Ishikawa (cell line): ENCODE measurements at regions not wholly inside any gene's neighbourhood (a gene's known extent, or its start where the extent isn't known, plus 50 kb on each side); places are given as distances from the start of the nearest gene placed in this dataset.

Source experiments
- CEBPB ChIP-seq: IDR thresholded peaks from 2 replicates; pipeline ENCODE4 v1.6.1; 2012
- CREB1 ChIP-seq: IDR thresholded peaks from 2 replicates; pipeline ENCODE4 v1.6.1; 2012; ENCODE audit warnings: low read depth
- EGR1 ChIP-seq: IDR thresholded peaks from 2 replicates; pipeline ENCODE4 v1.6.1; 2012
- EP300 ChIP-seq: IDR thresholded peaks from 2 replicates; pipeline ENCODE4 v1.6.1; 2012; ENCODE audit warnings: borderline replicate concordance
- FOXM1 ChIP-seq: IDR thresholded peaks from 2 replicates; pipeline ENCODE4 v1.6.1; 2012; ENCODE audit warnings: low read depth, borderline replicate concordance
- NFIC ChIP-seq: IDR thresholded peaks from 2 replicates; pipeline ENCODE4 v1.6.1; 2012
- RAD21 ChIP-seq: IDR thresholded peaks from 2 replicates; pipeline ENCODE4 v1.6.1; 2012; ENCODE audit warnings: low read depth
- TAF1 ChIP-seq: IDR thresholded peaks from 2 replicates; pipeline ENCODE4 v1.6.1; 2012; ENCODE audit warnings: low read depth, mild to moderate bottlenecking
- TCF12 ChIP-seq: IDR thresholded peaks from 2 replicates; pipeline ENCODE4 v1.6.1; 2012; ENCODE audit warnings: low read depth
- TEAD4 ChIP-seq: IDR thresholded peaks from 2 replicates; pipeline ENCODE4 v1.6.1; 2012
- YY1 ChIP-seq: IDR thresholded peaks from 2 replicates; pipeline ENCODE4 v1.6.1; 2012; ENCODE audit warnings: low read depth
- ZBTB7A ChIP-seq: IDR thresholded peaks from 2 replicates; pipeline ENCODE4 v1.6.1; 2012; ENCODE audit warnings: low read depth
- TF ChIP-seq, protein P1 (sequence below): IDR thresholded peaks from 2 replicates; pipeline ENCODE4 v1.6.1; 2012; ENCODE audit warnings: low read depth, mild to moderate bottlenecking
- TF ChIP-seq, protein P2 (sequence below): IDR thresholded peaks from 2 replicates; pipeline ENCODE4 v1.6.1; 2012
- TF ChIP-seq, protein P3 (sequence below): IDR thresholded peaks from 2 replicates; pipeline ENCODE4 v1.6.1; 2012

DNA sequence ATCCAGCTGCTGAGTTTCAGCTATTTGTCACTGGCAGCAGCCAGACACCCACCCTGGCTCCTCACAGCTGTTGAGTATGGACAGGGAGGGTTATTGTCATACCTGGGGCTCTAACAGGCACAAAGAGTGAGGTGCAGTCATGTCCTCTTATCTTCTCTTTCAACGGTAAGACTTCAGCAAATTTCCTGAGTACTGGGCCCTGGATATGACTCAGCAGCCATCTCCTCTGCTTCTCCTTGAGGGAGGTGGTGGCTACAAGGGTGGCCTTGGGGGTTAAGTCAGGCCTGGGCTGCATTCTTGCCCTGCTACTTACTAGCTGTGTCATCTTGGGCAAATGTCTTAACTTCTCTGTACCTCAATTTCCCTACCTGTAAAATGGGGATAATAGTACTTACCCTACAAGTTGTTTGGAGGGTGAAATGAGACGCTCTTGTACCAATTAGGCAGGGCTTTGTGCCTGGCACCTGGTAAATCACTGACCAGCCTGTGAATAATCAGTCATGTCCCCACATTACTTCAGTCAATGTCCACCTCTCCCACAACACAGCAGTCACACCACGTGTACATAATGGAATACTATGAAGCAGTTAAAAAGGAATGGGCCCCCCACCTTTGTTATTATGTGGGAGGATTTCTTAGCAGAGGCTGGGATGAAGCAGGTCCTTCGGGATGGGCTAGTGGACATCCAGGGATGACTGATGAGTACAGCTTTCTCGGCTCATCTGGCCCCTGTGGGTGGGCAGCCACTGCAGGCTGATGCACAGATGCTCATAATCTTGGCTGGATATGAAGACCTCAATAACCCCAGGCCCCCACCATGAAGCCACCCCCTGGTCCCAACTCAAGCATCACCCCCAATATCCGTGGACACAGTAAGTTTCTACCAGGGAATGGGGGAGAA, 528.8 kb downstream of the SHQ1 start:
- TF ChIP-seq ZBTB7A (no peak), TAF1 (no peak)

DNA sequence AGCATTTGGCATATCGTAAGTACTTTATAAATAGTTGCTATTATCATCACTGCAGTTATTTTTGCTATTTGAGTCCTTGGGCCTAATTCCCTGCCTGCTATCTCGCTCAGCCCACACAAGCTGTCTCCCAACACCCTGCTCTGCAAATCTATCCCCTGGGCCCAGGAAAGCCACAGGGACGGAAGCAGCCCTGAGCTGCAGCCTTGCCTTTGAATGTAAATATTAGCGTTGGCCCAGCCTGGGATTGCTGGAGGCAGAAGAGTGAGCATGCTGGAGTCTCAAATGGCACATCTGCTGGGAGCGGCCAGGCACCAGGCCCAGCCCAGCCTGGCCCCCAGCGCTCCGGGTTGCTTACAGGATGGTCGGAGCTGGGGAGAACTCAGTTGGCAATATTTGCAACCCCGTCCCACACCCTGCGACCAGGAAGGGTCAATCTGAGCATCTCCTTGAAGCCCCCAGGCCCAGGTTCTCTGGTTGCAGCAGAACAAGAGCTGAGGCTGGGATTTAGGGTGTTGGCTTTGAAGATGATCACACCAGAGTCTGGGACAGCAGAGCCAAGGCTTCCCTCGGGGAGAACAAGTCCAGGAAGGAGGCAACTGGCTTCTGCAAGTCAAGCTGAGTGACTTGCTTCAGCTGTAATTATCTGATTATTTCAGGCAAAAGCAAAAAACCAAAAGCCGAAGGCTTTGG, 529.6 kb downstream of the SHQ1 start:
- no peak for TF ChIP-seq TAF1
- TF ChIP-seq EGR1: no peak
- no peak for TF ChIP-seq CREB1
- no peak for TF ChIP-seq CEBPB
- TF ChIP-seq, protein P1, sequence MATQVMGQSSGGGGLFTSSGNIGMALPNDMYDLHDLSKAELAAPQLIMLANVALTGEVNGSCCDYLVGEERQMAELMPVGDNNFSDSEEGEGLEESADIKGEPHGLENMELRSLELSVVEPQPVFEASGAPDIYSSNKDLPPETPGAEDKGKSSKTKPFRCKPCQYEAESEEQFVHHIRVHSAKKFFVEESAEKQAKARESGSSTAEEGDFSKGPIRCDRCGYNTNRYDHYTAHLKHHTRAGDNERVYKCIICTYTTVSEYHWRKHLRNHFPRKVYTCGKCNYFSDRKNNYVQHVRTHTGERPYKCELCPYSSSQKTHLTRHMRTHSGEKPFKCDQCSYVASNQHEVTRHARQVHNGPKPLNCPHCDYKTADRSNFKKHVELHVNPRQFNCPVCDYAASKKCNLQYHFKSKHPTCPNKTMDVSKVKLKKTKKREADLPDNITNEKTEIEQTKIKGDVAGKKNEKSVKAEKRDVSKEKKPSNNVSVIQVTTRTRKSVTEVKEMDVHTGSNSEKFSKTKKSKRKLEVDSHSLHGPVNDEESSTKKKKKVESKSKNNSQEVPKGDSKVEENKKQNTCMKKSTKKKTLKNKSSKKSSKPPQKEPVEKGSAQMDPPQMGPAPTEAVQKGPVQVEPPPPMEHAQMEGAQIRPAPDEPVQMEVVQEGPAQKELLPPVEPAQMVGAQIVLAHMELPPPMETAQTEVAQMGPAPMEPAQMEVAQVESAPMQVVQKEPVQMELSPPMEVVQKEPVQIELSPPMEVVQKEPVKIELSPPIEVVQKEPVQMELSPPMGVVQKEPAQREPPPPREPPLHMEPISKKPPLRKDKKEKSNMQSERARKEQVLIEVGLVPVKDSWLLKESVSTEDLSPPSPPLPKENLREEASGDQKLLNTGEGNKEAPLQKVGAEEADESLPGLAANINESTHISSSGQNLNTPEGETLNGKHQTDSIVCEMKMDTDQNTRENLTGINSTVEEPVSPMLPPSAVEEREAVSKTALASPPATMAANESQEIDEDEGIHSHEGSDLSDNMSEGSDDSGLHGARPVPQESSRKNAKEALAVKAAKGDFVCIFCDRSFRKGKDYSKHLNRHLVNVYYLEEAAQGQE: no peak
- no peak for TF ChIP-seq TCF12
- TF ChIP-seq, protein P2, sequence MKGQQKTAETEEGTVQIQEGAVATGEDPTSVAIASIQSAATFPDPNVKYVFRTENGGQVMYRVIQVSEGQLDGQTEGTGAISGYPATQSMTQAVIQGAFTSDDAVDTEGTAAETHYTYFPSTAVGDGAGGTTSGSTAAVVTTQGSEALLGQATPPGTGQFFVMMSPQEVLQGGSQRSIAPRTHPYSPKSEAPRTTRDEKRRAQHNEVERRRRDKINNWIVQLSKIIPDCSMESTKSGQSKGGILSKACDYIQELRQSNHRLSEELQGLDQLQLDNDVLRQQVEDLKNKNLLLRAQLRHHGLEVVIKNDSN: no peak
- TF ChIP-seq TEAD4: no peak
- TF ChIP-seq EP300: no peak
- no peak for TF ChIP-seq ZBTB7A
- no peak for TF ChIP-seq NFIC
- no peak for TF ChIP-seq FOXM1
- TF ChIP-seq, protein P3, sequence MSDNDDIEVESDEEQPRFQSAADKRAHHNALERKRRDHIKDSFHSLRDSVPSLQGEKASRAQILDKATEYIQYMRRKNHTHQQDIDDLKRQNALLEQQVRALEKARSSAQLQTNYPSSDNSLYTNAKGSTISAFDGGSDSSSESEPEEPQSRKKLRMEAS: no peak

DNA sequence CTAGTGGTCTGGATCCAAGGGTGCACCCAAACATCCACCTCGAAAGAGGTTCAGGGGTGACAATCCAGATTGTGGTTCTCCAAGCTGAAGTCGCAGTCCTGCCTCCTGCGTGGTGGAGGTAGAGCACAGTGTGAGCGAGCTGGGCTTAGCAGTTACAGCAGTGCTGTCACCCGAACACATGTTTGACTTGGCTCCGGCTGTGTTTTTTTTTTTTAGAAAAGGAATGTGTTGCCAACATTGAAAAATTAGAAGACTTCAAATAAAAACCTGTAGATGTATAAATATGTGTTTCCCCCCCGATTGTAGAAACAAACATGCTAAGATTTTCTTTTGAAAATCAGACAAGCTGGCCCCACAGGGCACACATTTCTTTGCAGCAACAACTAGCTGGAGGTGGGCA, 530.8 kb downstream of the SHQ1 start:
- TF ChIP-seq YY1: no peak
- no peak for TF ChIP-seq RAD21
- TF ChIP-seq NFIC: no peak
- no peak for TF ChIP-seq EP300

DNA sequence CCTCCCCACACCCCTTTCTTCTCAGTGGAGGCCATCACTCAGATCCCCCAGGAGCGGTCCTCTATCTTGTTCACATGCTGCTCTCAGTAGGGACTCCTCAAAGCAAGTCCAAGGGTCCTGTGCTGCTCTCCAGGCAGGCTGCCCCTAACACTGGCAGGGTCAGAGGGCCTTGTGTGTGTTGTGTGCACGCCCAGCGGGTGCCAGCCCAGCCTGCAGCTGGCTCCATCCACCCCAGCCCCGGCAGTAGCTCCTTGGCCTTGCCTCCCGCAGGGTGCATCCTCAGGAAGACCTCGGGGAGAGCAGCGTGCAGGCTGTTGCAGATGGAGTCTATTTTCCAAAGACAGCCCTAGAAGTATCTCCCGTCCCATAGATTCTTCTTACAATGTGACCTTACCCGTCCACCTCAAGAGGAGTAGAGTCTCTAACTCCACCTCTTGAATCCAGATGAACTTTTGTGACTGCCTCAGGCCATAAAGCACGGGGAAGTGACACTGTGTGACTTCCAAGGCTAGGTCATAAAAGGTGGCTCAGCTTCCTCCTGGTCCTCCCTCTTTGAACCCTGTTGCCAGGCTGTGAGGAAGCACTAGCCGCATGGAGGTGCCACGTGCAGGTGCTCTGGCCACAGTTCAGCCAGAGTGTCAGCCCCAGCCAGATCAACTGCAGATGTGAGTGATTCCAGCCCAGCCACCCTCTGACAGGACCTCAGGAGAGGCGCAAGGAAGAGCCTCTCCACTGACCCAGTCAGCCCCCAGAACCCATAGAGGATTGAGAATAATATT, 531.6 kb downstream of the SHQ1 start:
- TF ChIP-seq FOXM1 (no peak), CREB1 (no peak), EGR1 (no peak), CEBPB (no peak), EP300 (no peak), TCF12 (no peak), NFIC (no peak), RAD21 (no peak), ZBTB7A (no peak), YY1 (no peak), TEAD4 (no peak), TAF1 (no peak)
- TF ChIP-seq, protein P1: no peak
- TF ChIP-seq, protein P3: no peak
- TF ChIP-seq, protein P2: no peak

DNA sequence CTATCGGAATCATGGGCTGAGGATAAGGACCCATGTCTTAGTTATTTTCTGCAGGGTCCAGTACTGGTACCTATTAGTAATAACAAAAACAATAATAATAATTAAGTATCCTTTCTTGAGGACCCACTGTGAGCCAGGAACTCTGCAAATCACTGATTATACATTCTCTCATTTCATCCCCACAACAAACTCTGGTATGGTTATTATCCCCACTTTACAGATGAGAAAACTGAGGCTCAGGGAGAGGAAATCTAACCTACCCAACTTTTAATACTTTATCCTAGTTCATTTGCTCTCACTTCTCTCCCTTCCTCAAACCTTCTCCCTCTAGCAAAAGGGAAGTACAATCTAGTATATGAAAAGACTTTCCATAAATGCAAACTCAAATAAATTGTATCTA, 528.4 kb upstream of the PROK2 start:
- TF ChIP-seq EGR1: no peak
- TF ChIP-seq, protein P3: no peak
- TF ChIP-seq ZBTB7A: no peak
- TF ChIP-seq CEBPB: no peak
- TF ChIP-seq RAD21: no peak
- no peak for TF ChIP-seq TAF1
- no peak for TF ChIP-seq EP300
- TF ChIP-seq, protein P1: no peak
- no peak for TF ChIP-seq NFIC
- TF ChIP-seq FOXM1: no peak
